GM18909 (cell line): ENCODE measurements at regions not wholly inside any gene's neighbourhood (a gene's known extent, or its start where the extent isn't known, plus 50 kb on each side); places are given as distances from the start of the nearest gene placed in this dataset.

Source experiments
- ATAC-seq: cut with Tn5 transposase; IDR thresholded peaks from one replicate; pipeline ENCODE4 v1.9.1; 2021; ENCODE audit warnings: mild to moderate bottlenecking; ENCODE audit not compliant: unreplicated experiment, poor library complexity

GRCh38 chr1:118370861-118371260 lies 185.8 kb upstream of the SPAG17 start:
- no peak for ATAC-seq

DNA sequence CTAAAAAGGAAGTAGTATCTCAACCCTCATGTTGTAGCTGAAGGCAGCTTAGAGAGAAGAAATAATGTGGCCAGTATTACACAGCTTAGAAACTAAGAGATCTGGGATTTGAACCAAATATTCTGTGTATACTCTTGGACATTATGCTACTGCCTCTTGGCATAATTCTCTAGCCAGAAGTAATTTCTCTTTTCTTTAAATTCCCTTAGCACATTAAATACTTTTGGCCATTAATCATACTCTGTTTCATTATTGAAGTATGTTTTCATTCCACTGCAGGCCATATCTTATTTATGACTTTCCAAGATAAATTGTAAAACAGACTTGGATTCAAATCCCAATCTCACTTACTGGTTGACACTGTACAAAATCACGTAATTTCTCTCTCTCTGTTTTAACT lies 181.3 kb upstream of the SPAG17 start:
- ATAC-seq, result no peak

DNA sequence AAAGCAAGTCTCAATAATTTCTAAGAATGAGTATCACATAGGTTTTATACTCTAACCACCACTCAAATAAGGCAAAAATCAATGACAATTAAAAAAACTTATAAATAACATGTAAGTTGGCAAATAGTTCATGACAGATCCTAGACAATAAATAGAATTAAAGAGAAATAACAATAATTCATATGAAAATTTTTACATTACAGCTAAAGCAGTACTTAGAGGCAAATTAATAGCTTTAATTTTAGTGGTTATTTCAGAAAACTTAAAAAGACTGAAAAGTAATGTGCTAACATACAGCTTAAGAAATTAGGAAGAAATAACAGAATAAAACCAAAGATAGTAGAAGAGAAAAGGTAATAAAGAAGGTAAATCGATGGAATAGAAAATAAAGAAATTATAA lies 179.9 kb upstream of the SPAG17 start:
- ATAC-seq, result no peak

DNA sequence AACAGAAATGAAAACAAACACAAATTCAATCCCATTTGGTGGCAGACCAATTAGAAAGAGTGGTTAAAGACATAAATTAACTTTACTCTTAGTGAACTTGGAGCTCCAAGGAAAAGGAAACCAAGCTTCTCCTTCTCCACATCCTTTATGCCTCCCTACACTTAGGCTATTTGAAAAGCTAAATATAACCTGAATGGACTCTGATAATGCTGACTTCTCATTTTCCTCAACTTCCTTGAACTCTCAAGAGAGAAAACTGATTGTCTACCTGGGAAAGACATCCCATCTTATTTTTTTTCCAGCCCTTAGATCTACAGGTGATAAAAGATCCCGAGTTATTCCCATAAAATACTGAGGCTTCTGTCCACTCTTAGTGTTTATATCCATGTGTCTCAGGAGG lies 178.4 kb upstream of the SPAG17 start:
- ATAC-seq, result no peak

DNA sequence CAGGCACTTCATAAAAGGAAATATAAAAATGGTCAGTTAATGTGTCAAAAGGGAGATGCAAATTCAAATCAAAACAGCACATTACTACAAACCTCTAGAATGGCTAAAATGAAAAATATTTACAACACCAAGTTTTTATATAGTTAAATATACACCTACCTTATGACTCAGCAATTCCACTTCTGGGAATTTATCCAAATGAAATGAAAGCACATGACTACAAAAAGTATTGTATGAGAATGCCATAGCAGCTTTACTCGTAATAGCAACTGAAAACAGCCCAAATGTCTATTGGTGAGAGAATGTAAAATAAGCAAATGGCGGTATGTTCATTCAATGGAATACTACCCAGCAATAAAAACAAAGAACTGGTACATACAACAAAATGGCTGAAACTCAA lies 175.8 kb upstream of the SPAG17 start:
- no peak for ATAC-seq

- ATAC-seq, result no peak
These were observed 161.9 kb upstream of the SPAG17 start for GRCh38 chr1:118346936-118347335.

GRCh38 chr1:118340928-118341910 lies 156.2 kb upstream of the SPAG17 start:
- no peak for ATAC-seq

GRCh38 chr1:118339400-118340124 lies 154.5 kb upstream of the SPAG17 start:
- ATAC-seq, result no peak

- no peak for ATAC-seq
These were observed 153.9 kb upstream of the SPAG17 start for GRCh38 chr1:118338936-118339335.

DNA sequence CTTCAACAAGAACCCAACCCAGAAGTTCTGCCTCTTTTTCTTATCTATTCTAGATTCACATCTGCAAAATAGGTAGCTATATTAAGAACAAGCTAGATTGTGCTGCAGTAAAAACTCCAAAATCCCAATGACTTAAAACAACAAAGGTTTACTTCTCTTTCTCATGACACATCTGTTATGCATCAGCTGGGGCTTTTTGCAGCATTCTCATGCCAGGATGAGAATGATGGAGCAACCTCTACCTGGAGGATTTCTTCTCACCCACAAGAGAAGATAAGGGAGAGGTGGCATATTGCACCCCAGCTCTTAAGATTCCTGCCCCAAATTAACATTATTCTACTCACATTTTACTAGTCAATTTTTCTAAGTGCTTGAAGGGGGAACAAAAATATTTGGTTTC lies 152.3 kb upstream of the SPAG17 start:
- ATAC-seq, result no peak

GRCh38 chr1:118335331-118335732 lies 150.3 kb upstream of the SPAG17 start:
- peak; percentile 86 for ATAC-seq

DNA sequence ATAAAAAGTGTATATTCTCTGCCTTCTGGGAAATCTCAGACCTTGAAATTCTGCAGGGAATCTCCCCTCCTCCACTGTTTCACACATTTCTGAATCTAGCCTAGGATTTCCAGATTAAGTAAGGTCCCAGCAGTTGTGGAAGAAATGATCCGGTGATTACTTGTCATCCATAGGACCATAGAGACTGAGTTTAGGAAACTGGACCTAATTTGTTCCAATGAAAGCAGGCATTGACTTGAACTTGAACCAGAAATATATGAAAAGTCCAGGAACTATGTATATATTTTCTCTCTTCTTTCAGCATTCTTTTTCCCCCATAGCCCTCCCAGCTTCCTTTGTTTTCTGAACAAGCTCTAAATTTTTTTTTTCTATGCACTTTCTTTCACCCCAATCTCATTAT lies 149.5 kb upstream of the SPAG17 start:
- no peak for ATAC-seq

- no peak for ATAC-seq
These were observed 148.7 kb upstream of the SPAG17 start for GRCh38 chr1:118333601-118334210.

- no peak for ATAC-seq
These were observed 142.1 kb upstream of the SPAG17 start for GRCh38 chr1:118326960-118327629.

- no peak for ATAC-seq
These were observed 140.7 kb upstream of the SPAG17 start for GRCh38 chr1:118325550-118326225.

DNA sequence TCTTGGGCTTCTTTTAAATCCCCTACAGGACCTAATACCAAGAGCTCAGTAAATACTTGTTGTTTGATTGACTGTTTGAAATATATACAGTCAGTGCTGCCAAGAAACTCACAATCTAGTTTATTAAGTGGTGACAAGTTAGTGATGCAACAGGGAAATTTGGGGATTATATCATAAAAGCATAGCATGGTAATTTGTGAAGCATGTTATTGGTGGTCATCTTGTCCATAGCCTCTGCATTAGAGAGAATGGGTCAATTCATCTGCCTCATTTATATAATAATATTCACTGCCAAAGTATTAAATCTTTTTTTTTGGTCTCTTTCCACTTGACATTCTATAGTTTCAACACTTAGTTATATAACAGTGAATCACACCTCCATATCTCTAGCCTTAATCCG lies 138.2 kb upstream of the SPAG17 start:
- ATAC-seq, result no peak

GRCh38 chr1:118322331-118322730 lies 137.3 kb upstream of the SPAG17 start:
- no peak for ATAC-seq

DNA sequence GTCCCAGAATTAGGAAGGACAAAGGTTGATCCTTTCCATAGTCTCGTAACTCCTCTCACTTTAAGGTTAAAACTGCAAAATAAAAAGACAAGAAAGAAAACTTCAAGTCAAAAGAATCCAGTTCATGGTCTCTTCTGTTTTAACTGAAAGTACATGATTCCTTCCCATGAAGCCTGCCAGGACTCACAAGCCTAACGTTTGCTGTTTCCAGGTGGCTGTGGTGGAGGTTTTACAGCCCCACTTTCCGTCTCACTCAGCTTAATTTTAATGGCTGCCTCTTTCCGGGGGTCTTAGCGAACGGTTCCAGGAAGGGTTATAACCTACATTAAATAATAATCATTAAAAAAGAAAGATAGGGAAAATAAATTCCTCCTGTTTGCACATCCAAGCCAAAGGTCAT lies 136.8 kb upstream of the SPAG17 start:
- ATAC-seq, result no peak

DNA sequence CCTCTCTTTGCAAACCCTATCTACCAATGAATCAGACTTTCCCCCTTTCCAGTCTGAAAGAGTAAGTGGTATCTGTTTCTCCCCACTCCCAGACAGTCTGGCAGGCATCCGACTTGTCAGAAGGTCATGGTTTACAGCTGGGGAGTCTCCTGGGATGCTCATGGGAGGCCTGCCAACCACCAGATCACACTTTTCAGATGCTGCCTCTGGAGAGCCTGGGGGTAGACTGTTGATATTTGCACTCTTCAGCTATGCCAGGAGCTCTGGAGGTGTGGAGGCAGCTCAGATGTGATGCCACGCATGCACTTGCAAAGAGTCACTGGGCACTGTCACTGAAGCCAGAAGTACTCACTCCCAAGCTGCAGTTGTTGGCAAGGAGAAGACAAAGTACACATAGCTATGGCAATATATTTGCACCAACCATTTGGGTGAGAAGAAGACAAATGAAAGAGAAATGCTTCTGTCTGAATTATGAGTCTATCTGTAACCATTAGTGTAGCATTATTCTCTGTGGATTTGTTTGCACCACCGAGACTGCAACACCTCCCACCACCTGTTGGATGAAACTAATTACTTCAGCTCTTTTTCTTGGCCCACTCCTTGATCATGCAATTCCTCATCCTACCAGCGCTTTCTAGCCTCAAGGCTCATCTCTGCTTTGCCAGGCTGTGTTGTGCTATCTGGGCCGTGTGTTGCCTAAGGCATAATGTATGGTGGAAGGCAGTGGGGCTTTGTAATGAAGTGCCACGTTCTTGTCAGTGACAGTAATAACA lies 133.0 kb upstream of the SPAG17 start:
- ATAC-seq, result no peak
